ENCODE measurements at regions not wholly inside any gene's neighbourhood (a gene's known extent, or its start where the extent isn't known, plus 50 kb on each side); places are given as distances from the start of the nearest gene placed in this dataset.
"Not testable (repeated sequence)": the region's sequence is repeated elsewhere in the genome, so short reads cannot be mapped to it uniquely, and the experiment has no call there.

DNA sequence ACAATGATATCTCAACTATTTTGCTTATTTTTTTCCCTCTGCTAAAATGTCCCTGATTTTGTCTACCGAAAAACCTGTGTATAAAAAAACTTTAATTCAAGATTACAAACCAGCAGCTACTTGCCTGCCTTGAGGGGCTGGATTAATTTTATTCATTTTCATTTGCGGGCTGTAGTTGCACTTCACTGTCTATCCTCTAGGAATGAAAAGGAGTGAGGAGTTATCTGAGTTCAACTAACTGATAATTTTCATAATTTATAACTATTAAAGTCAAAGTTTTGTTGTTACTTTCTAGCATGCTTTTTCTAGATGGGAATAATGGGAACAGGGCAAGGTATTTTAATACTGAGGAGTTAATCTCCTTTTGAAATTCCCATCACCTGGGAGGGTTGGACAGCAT lies 50.3 kb upstream of the AGTPBP1 start:
- H3K27me3 ChIP-seq; H3K4me3 ChIP-seq; DNase-seq; H3K36me3 ChIP-seq; H3K4me1 ChIP-seq; H3K9me3 ChIP-seq; ATAC-seq; intact Hi-C loops (cut with DNase I); H3K27ac ChIP-seq: not testable (repeated sequence)

DNA sequence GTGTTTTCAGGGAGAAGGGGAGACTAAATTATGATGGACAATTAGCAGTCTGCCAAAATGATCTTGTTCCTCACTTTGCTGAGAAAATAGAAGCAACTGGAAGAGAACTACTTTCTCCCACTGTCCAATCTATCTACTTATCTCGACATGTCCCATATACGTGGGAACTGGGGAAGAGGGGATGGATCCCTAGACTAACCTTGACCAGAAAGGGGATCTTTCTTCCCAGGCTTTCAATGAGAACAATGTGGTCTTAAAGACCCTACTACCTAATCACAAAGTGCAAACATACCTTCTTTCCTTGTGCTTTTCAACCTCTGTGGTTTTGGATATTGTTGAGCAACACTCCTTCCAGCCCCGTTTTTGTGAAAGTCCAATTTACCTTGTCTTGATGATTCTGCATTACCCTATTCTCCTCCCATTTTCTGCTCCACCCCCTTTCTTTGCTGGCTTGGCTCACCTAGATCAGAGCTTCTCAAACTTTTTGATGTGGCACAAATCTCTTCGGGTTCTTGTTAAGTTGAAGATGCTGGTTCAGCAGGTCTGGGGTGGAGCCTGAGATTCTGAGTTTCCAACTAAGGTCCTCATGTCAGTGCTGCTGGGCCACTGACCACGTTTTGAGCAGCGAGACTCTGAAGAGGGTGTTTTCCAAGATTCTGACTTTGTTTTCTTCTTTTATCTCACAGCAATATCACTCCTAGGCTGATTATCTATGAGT lies 61.4 kb upstream of the AGTPBP1 start:
- H3K9me3 ChIP-seq; ATAC-seq; H3K27ac ChIP-seq; intact Hi-C loops (cut with DNase I); H3K27me3 ChIP-seq; H3K4me3 ChIP-seq; H3K36me3 ChIP-seq; DNase-seq: not testable (repeated sequence)
- H3K4me1 ChIP-seq: peaks cover 12% of the 10 kb centered on the region

- H3K27me3 ChIP-seq; ATAC-seq; intact Hi-C loops (cut with DNase I); DNase-seq; H3K9me3 ChIP-seq: not testable (repeated sequence)
- peak overlapping the region; percentile 82 for H3K4me3 ChIP-seq
- H3K36me3 ChIP-seq: peaks cover 20% of the 10 kb centered on the region
- peak overlapping the region; percentile 86 for H3K27ac ChIP-seq
- peaks cover 12% of the 10 kb centered on the region for H3K4me1 ChIP-seq
Observed at GRCh38 chr9:85804847-85805133, 63.0 kb upstream of the AGTPBP1 start.

DNA sequence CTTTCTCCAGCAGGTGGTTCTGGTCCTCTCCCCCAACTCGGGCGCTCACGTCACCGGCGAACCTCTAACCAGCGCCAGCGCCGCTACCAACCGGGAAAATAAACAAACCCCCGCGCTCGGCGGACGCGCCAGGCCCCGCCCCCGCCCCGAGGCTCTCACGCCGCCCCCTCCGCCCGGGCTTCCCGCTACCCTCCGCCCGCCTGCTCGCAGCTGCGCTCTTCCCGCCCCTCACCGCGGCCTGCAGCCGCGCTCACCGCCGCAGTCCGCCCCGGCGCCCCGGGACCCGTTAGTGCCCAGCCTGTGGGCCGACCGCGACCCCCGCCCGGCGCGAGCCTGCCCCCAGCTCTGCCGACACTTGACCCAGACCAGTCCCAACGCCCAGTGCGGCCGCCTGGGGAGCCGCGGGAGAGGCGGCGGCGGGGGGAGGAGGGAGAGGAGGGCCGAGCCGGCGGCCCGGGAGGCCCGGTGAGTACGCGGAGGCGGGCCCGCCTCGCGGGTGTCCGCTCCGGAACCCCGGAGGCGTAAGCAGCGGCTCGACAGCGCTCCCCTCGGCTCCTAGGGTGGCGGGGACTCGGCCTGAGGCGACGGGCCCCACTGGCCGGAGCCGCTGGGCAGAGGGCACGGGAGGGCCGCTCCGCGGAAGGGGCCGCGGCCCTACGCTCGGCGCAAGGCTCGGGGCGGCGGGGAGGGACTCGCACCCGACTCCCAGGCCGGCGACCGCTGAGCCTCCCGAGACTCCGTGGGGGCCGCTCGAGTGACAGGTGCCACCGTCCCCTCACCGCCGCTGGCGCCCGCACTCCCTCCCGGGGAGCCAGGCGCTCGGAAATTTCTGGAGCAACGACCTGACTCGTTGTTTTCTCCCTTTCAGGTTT lies 63.6 kb upstream of the AGTPBP1 start:
- peak; percentile 92 for ATAC-seq
- Histone ChIP-seq H3K4me3 (peak overlapping the region; percentile 82), H3K4me1 (peaks cover 12% of the 10 kb centered on the region), H3K27ac (peak overlapping the region; percentile 86), H3K36me3 (peaks cover 20% of the 10 kb centered on the region)
- H3K27me3 ChIP-seq; intact Hi-C loops (cut with DNase I); H3K9me3 ChIP-seq: not testable (repeated sequence)
- DNase-seq: peak; percentile 92
- peak; percentile 21 for TF ChIP-seq CTCF (IDR thresholded peaks at IDR 0.05)

DNA sequence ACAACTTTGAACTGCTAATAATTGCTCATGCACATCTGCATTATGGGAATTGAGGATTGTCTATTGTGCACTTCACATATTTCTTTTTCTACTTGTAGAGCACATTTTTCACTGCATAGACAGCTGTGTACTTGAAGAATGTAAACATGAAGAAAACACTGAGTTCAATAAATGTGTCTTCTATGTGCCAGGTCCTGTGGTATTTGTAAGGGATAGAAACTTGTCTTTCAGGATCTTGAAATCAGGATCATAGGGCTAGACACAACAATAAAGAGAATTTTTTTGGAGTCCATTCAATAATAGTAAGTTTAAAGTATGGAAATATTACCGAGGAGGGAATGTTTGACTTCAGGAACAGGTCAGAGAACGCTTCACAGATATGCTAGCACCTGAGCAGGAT lies 66.6 kb upstream of the AGTPBP1 start:
- not testable (repeated sequence) for H3K4me3 ChIP-seq

DNA sequence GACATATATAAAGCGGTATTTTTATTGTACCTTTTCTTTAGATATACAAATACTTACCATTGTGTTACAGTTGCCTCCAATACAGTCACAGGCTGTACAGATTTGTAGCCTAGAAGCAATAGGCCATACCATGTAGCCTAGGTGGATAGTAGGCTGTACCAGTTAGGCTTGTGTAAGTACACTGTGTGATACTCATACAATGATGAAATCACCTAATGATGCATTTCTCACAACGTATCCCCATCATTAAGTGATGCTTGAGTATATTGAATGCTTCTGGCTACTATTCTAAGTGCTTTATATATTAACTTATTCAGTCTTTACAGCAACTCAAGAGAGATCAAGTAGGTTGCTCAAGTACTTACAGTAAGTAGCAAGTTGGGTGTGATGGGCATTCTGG lies 71.6 kb upstream of the AGTPBP1 start:
- H3K36me3 ChIP-seq: peaks cover 11% of the 10 kb centered on the region
- H3K4me3 ChIP-seq; H3K27me3 ChIP-seq; H3K27ac ChIP-seq; DNase-seq; H3K4me1 ChIP-seq; intact Hi-C loops (cut with DNase I); H3K9me3 ChIP-seq: not testable (repeated sequence)
- peak; percentile 81 for ATAC-seq

More for the DNA sequence above, 66.6 kb upstream of the AGTPBP1 start:
- H3K27me3 ChIP-seq; intact Hi-C loops (cut with DNase I); H3K9me3 ChIP-seq; H3K27ac ChIP-seq; ATAC-seq; DNase-seq: not testable (repeated sequence)
- peaks cover 12% of the 10 kb centered on the region for H3K4me1 ChIP-seq
- H3K36me3 ChIP-seq: peaks cover 20% of the 10 kb centered on the region

DNA sequence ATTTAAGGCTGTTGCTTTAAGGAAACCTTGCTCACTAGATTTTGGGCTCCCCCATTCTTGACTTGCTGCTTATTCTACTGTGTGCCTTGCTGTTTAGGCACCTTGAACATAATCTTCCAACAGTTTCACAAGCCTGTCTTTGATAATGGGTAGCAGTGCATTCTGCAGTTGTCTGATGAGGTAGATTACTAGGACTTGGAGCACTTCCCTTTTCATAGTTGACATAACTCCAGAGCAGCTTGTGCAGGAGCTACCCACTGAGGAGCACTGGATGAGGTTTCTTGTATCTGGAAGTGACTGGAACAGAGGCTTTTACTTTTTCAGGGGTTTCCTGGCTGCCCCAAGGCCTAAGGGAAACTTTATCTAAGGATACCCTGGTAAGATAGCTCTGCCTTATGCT lies 73.0 kb upstream of the AGTPBP1 start:
- H3K27me3 ChIP-seq; intact Hi-C loops (cut with DNase I); DNase-seq; H3K4me1 ChIP-seq; H3K27ac ChIP-seq; H3K4me3 ChIP-seq; H3K36me3 ChIP-seq; H3K9me3 ChIP-seq: not testable (repeated sequence)
- peak; percentile 24 for ATAC-seq

DNA sequence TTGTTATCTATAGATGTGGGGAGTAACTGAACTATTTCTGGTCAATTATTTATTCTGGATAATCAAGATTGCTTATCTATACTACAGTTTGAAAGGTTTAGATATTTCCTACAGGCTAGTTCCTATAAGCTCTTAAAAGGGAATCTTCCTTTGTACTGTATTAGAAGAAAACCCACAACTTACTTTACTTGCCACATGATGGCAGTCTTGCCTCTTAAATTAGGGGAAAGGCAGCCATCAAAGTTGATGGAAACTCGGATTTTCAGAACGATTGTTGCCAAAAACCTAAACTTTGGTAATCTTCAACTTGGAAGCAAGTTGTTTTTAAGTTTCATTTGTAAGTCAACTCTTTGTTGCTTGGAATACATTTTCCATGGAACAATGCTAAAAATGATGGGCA lies 77.2 kb upstream of the AGTPBP1 start:
- intact Hi-C loops (cut with DNase I); DNase-seq; H3K27ac ChIP-seq; H3K27me3 ChIP-seq; H3K4me3 ChIP-seq; H3K9me3 ChIP-seq; H3K4me1 ChIP-seq: not testable (repeated sequence)
- peak; percentile 48 for TF ChIP-seq CTCF (IDR thresholded peaks at IDR 0.05)
- H3K36me3 ChIP-seq: peaks cover 19% of the 10 kb centered on the region
- peak; percentile 75 for ATAC-seq

DNA sequence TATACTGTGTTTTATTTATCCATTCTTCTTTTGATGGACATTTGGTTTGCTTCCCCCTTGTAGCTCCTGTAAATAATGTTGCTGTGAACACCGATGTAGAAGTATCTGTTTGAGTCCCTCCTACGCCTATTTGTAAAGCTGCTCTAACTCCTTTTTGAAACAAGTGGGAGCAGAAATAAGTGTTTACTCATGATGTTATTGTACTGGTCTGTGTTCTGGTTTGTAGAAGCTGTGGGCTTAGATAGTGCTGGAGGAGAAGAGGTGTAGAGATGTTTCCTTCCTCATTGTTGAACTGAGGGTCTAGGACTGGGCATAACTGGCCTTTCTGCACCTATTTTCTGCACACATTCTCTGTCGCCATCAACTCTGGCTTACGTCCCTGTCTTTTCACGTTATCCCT lies 78.8 kb upstream of the AGTPBP1 start:
- DNase-seq; H3K4me3 ChIP-seq; ATAC-seq; H3K27me3 ChIP-seq; H3K27ac ChIP-seq; H3K9me3 ChIP-seq; intact Hi-C loops (cut with DNase I); H3K4me1 ChIP-seq: not testable (repeated sequence)
- peaks cover 22% of the 10 kb centered on the region for H3K36me3 ChIP-seq

- peaks cover 29% of the 10 kb centered on the region for H3K36me3 ChIP-seq
- H3K9me3 ChIP-seq; H3K4me1 ChIP-seq; intact Hi-C loops (cut with DNase I); ATAC-seq; H3K4me3 ChIP-seq; H3K27me3 ChIP-seq; H3K27ac ChIP-seq; DNase-seq: not testable (repeated sequence)
Observed at GRCh38 chr9:85824949-85825348, 83.2 kb upstream of the AGTPBP1 start.

DNA sequence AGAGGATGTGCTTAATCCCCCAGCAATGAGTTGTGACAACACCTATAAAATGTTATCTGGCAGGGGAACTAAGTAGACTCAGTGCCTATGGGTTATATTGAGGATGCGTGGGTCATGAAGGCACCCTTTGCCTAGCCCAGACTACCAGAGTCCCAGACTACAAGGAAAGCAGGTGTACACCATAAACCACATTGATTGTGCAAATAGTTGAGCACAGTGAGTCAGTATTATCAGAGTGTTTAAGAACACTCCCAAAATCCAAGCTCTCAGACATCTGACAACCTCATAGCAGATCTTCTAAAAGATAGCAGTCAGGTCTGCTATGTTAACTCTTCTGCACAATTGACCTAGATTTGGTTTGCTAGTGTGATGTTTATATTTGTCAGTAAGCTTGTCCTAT lies 92.8 kb upstream of the AGTPBP1 start:
- H3K27ac ChIP-seq; H3K4me1 ChIP-seq; H3K4me3 ChIP-seq; ATAC-seq; DNase-seq; intact Hi-C loops (cut with DNase I); H3K27me3 ChIP-seq; H3K9me3 ChIP-seq: not testable (repeated sequence)
- peaks cover 30% of the 10 kb centered on the region for H3K36me3 ChIP-seq

DNA sequence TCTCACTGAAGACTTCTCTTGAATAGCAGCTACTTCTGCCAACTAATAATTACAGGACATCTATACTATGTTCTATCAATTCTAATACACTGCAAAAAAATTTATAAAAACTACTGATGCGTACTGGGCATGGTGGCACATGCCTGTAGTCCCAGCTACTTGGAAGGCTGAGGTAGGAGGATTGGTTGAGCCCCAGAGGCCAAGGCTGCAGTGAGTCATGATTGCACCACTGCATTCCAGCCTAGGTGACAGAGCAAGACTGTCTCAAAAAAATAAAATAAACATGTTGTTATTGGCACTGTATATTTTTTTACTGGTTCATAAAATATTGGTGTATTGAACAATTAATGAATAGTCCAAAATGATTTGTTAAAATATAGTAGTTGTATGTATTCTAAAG lies 97.0 kb upstream of the NAA35 start:
- intact Hi-C loops (cut with DNase I); H3K27me3 ChIP-seq; H3K4me1 ChIP-seq; H3K27ac ChIP-seq; H3K9me3 ChIP-seq; ATAC-seq; H3K4me3 ChIP-seq; DNase-seq: not testable (repeated sequence)
- H3K36me3 ChIP-seq: peaks cover 46% of the 10 kb centered on the region

Measured in upper lobe of right lung (tissue), 1 donor.